SK-N-SH treated with all-trans-retinoic acid at 6 μM for 48 hours (cell line): ENCODE measurements at regions not wholly inside any gene's neighbourhood (a gene's known extent, or its start where the extent isn't known, plus 50 kb on each side); places are given as distances from the start of the nearest gene placed in this dataset.

Source experiments
- ARNTL ChIP-seq: fragments of 450-650 bp; formaldehyde crosslinking; IDR thresholded peaks from 2 replicates; pipeline ENCODE4 v1.5.0; 2020; ENCODE audit warnings: low read depth, mild to moderate bottlenecking, moderate library complexity, borderline replicate concordance
- BACH2 ChIP-seq: fragments of 250-450 bp; sonication (Bioruptor Pico); IDR thresholded peaks from 2 replicates; pipeline ENCODE4 v1.9.0; 2021; ENCODE audit warnings: mild to moderate bottlenecking, borderline replicate concordance
- CSRNP3 ChIP-seq: fragments of 250-450 bp; sonication (Bioruptor Pico); IDR thresholded peaks from 2 replicates; pipeline ENCODE4 v1.5.1; 2021; ENCODE audit warnings: mild to moderate bottlenecking, moderate library complexity
- OSR1 ChIP-seq: fragments of 250-450 bp; sonication (Bioruptor Pico); IDR thresholded peaks from 2 replicates; pipeline ENCODE4 v1.8.0; 2022; ENCODE audit warnings: moderate library complexity, mild to moderate bottlenecking, inconsistent platforms
- PATZ1 ChIP-seq: fragments of 250-450 bp; sonication (Bioruptor Pico); IDR thresholded peaks from 2 replicates; pipeline ENCODE4 v1.8.0; 2020; ENCODE audit warnings: mild to moderate bottlenecking, moderate library complexity, borderline replicate concordance
- POU6F1 ChIP-seq: fragments of 250-450 bp; sonication (Bioruptor Pico); IDR thresholded peaks from 2 replicates; pipeline ENCODE4 v1.8.0; 2021; ENCODE audit warnings: low read depth, mild to moderate bottlenecking, moderate library complexity, borderline replicate concordance
- RARB ChIP-seq: fragments of 250-450 bp; sonication (Bioruptor Pico); IDR thresholded peaks from 2 replicates; pipeline ENCODE4 v1.8.0; 2021; ENCODE audit warnings: mild to moderate bottlenecking, moderate library complexity
- TOX ChIP-seq: fragments of 250-450 bp; sonication (Bioruptor Pico); IDR thresholded peaks from 2 replicates; pipeline ENCODE4 v1.8.0; 2021; ENCODE audit warnings: mild to moderate bottlenecking, moderate library complexity, borderline replicate concordance

GRCh38 chr21:33968995-33969348 is 53.4 kb upstream of the ATP5PO start:
- TF ChIP-seq ARNTL (no peak), RARB (CRISPR knock-in tag) (no peak), BACH2 (CRISPR knock-in tag) (no peak), TOX (CRISPR knock-in tag) (no peak), PATZ1 (CRISPR knock-in tag) (no peak), OSR1 (CRISPR knock-in tag) (no peak), POU6F1 (no peak), CSRNP3 (CRISPR knock-in tag) (no peak)
